Left ventricle myocardium superior (tissue), 1 donor: ENCODE measurements at regions not wholly inside any gene's neighbourhood (a gene's known extent, or its start where the extent isn't known, plus 50 kb on each side); places are given as distances from the start of the nearest gene placed in this dataset.
"Not testable (repeated sequence)": the region's sequence is repeated elsewhere in the genome, so short reads cannot be mapped to it uniquely, and the experiment has no call there.

Source experiments
- ATAC-seq: fragments of 200-7000 bp; cut with Tn5 transposase; one replicate; pipeline ENCODE4 v1.9.1; 2020; ENCODE audit warnings: mild to moderate bottlenecking, moderate library complexity
- DNase-seq: peaks from one replicate; pipeline ENCODE4 v3.0.0-alpha.2; 2020
- intact Hi-C: fragments of 100-400 bp; cut with micrococcal nuclease; formaldehyde crosslinking; loops from one replicate; pipeline ENCODE4 v1.11.0; 2022
- donor health status: DM: no; HTN: yes; CAD: no; lungs with severe emphysema.

- no peak for DNase-seq
- intact Hi-C loops = no loop called here
- no peak for ATAC-seq
These were observed 125.0 kb upstream of the ID4 start for GRCh38 chr6:19712012-19712688.

GRCh38 chr6:19712998-19713397 lies 124.2 kb upstream of the ID4 start:
- ATAC-seq = no peak
- intact Hi-C loops = no loop called here
- no peak for DNase-seq

- no peak for DNase-seq
- intact Hi-C loops = no loop called here
- no peak for ATAC-seq
These were observed 123.8 kb upstream of the ID4 start for GRCh38 chr6:19713411-19713810.

GRCh38 chr6:19713984-19714383 lies 123.2 kb upstream of the ID4 start:
- ATAC-seq (no peak), DNase-seq (no peak)
- intact Hi-C loops = no loop called here

- intact Hi-C loops = no loop called here
- ATAC-seq = no peak
- no peak for DNase-seq
These were observed 122.6 kb upstream of the ID4 start for GRCh38 chr6:19714434-19715166.

- intact Hi-C loops = no loop called here
- ATAC-seq (no peak), DNase-seq (no peak)
These were observed 122.0 kb upstream of the ID4 start for GRCh38 chr6:19715167-19715551.

GRCh38 chr6:19719691-19720128 lies 117.5 kb upstream of the ID4 start:
- ATAC-seq (no peak), DNase-seq (no peak)
- intact Hi-C loops = no loop called here

- intact Hi-C loops = no loop called here
- ATAC-seq (no peak), DNase-seq (no peak)
These were observed 115.3 kb upstream of the ID4 start for GRCh38 chr6:19721766-19722377.

- DNase-seq (no peak), ATAC-seq (peak; percentile 22)
- intact Hi-C loops = no loop called here
These were observed 114.2 kb upstream of the ID4 start for GRCh38 chr6:19722999-19723398.

- no peak for DNase-seq
- ATAC-seq = peak; percentile 28
- intact Hi-C loops = no loop called here
These were observed 113.6 kb upstream of the ID4 start for GRCh38 chr6:19723545-19723944.

- intact Hi-C loops, DNase-seq, ATAC-seq: not testable (repeated sequence)
These were observed 111.7 kb upstream of the ID4 start for GRCh38 chr6:19725436-19725835.

- intact Hi-C loops = no loop called here
- ATAC-seq (no peak), DNase-seq (no peak)
These were observed 105.9 kb upstream of the ID4 start for GRCh38 chr6:19731282-19731681.

- intact Hi-C loops = no loop called here
- ATAC-seq = no peak
- no peak for DNase-seq
These were observed 103.1 kb upstream of the ID4 start for GRCh38 chr6:19734061-19734460.

GRCh38 chr6:19734519-19734918 lies 102.7 kb upstream of the ID4 start:
- ATAC-seq (no peak), DNase-seq (no peak)
- intact Hi-C loops = no loop called here

GRCh38 chr6:19736066-19736465 lies 101.1 kb upstream of the ID4 start:
- ATAC-seq = no peak
- intact Hi-C loops = no loop called here

GRCh38 chr6:19738010-19738409 lies 99.2 kb upstream of the ID4 start:
- ATAC-seq = no peak
- intact Hi-C loops = no loop called here
- no peak for DNase-seq

More at GRCh38 chr6:19736066-19736465, 101.1 kb upstream of the ID4 start:
- no peak for DNase-seq

- intact Hi-C loops = no loop called here
- ATAC-seq (no peak), DNase-seq (no peak)
These were observed 87.4 kb upstream of the ID4 start for GRCh38 chr6:19749722-19750121.

GRCh38 chr6:19752746-19753145 lies 84.4 kb upstream of the ID4 start:
- ATAC-seq (no peak), DNase-seq (no peak)
- intact Hi-C loops = no loop called here

GRCh38 chr6:19753826-19754225 lies 83.3 kb upstream of the ID4 start:
- intact Hi-C loops = no loop called here
- no peak for ATAC-seq
- no peak for DNase-seq

GRCh38 chr6:19754686-19755085 lies 82.5 kb upstream of the ID4 start:
- intact Hi-C loops = no loop called here
- ATAC-seq = no peak

GRCh38 chr6:19755181-19755580 lies 82.0 kb upstream of the ID4 start:
- DNase-seq = no peak
- intact Hi-C loops = no loop called here
- no peak for ATAC-seq

More at GRCh38 chr6:19754686-19755085, 82.5 kb upstream of the ID4 start:
- DNase-seq = no peak
